OCI-LY1 (cell line): ENCODE measurements at regions not wholly inside any gene's neighbourhood (a gene's known extent, or its start where the extent isn't known, plus 50 kb on each side); places are given as distances from the start of the nearest gene placed in this dataset.

Experiments
- H2AFZ ChIP-seq: fragments of 200-600 bp; sonication (generic), shearing (Covaris generic); 2 replicates; pipeline ENCODE4 v1.6.0; 2014; ENCODE audit warnings: antibody characterized with exemption, mild to moderate bottlenecking, low read length
- H3F3A ChIP-seq: fragments of 200-600 bp; sonication (generic), shearing (Covaris generic); 2 replicates; pipeline ENCODE4 v1.6.0; 2014; ENCODE audit warnings: mild to moderate bottlenecking, antibody characterized with exemption, low read length, moderate library complexity; ENCODE audit not compliant: insufficient read depth
- H3K27ac ChIP-seq: fragments of 200-600 bp; sonication (generic); 2 replicates; pipeline ENCODE4 v1.5.1; 2014; ENCODE audit warnings: low read length, mixed run types, mild to moderate bottlenecking, low read depth; ENCODE audit not compliant: poor library complexity, severe bottlenecking
- H3K27me3 ChIP-seq: fragments of 200-600 bp; sonication (generic); 2 replicates; pipeline ENCODE4 v1.6.0; 2014; ENCODE audit warnings: antibody characterized with exemption, mild to moderate bottlenecking, low read length, moderate library complexity; ENCODE audit not compliant: insufficient read depth
- H3K36me3 ChIP-seq: fragments of 200-600 bp; sonication (generic); 2 replicates; pipeline ENCODE4 v1.6.1; 2014; ENCODE audit warnings: mild to moderate bottlenecking, antibody characterized with exemption, low read length, moderate library complexity, mixed read lengths; ENCODE audit not compliant: insufficient read depth
- H3K4me1 ChIP-seq: fragments of 200-600 bp; sonication (generic); 2 replicates; pipeline ENCODE4 v1.5.1; 2014; ENCODE audit warnings: mild to moderate bottlenecking, low read length, moderate library complexity; ENCODE audit not compliant: insufficient read depth, severe bottlenecking
- H3K4me2 ChIP-seq: fragments of 200-600 bp; sonication (generic), shearing (Covaris generic); 2 replicates; pipeline ENCODE4 v1.6.1; 2014; ENCODE audit warnings: low read length
- H3K4me3 ChIP-seq: fragments of 200-600 bp; sonication (generic); 2 replicates; pipeline ENCODE4 v1.5.1; 2014; ENCODE audit warnings: low read length, low read depth, mild to moderate bottlenecking, mixed read lengths; ENCODE audit not compliant: poor library complexity, severe bottlenecking
- H3K79me2 ChIP-seq: fragments of 200-600 bp; shearing (Covaris generic); 2 replicates; pipeline ENCODE4 v1.6.1; 2016; ENCODE audit warnings: mixed run types, low read length, mixed read lengths; ENCODE audit not compliant: insufficient read depth
- H3K9ac ChIP-seq: fragments of 200-600 bp; sonication (generic), shearing (Covaris generic); 2 replicates; pipeline ENCODE4 v1.6.1; 2014; ENCODE audit warnings: mild to moderate bottlenecking, low read length, mixed read lengths
- H3K9me2 ChIP-seq: fragments of 200-600 bp; sonication (generic), shearing (Covaris generic); 2 replicates; pipeline ENCODE4 v1.6.1; 2014; ENCODE audit warnings: low read depth, mild to moderate bottlenecking, low read length, mixed read lengths
- H3K9me3 ChIP-seq: fragments of 200-600 bp; shearing (Covaris generic); 2 replicates; pipeline ENCODE4 v1.6.1; 2014; ENCODE audit warnings: low read length, mixed read lengths
- H4K20me1 ChIP-seq: fragments of 200-600 bp; sonication (generic), shearing (Covaris generic); 2 replicates; pipeline ENCODE4 v1.6.0; 2016; ENCODE audit warnings: mild to moderate bottlenecking, low read length; ENCODE audit not compliant: insufficient read depth
- EZH2 ChIP-seq: fragments of 200-600 bp; sonication (generic), shearing (Covaris generic); IDR thresholded peaks from 2 replicates; pipeline ENCODE4 v1.8.0; 2017; ENCODE audit warnings: borderline replicate concordance, mixed run types, mild to moderate bottlenecking, antibody characterized with exemption, low read length, moderate library complexity, mixed read lengths
- TF ChIP-seq, protein P1 (sequence below): fragments of 200-600 bp; sonication (generic), shearing (Covaris generic); IDR thresholded peaks from 2 replicates; pipeline ENCODE4 v1.5.1; 2017; ENCODE audit warnings: mild to moderate bottlenecking, antibody characterized with exemption, low read length, moderate library complexity, mixed read lengths

DNA sequence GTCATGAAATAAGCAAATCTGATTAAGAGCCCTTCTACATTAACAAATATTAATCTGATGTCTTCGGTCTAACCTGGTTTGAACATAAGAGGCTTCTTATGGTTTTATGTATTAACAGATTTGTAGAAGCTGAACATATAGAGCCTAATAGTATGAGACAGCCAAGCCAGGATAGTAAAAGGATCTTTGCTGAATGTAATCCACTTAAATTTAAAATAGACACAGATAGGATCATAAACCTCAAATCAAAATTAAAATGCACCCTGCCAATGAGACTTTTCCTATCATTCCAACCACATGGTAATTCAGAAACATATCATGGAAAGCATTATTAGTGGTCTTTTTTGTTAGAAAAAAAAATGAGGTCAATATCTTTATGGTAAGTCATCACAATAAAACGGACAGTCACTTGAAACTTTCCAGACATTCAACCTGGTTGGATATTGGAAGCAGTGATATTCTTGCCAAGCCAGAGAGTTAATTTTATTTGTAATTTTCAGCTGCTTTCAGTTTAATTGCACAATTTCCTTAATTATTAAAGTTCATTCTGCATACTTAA lies 606.9 kb upstream of the SALL1 start:
- Histone ChIP-seq H3K36me3 (no peaks in the 10 kb centered on the region), H4K20me1 (no peaks in the 10 kb centered on the region), H3K27me3 (no peaks in the 10 kb centered on the region; the same call in 1 of the 2 replicates), H3K9me3 (no peaks in the 10 kb centered on the region), H3K27ac (no peak overlapping the region), H3K9me2 (no peaks in the 10 kb centered on the region), H3K4me1 (no peaks in the 10 kb centered on the region), H3K4me3 (no peak overlapping the region), H3K79me2 (no peaks in the 10 kb centered on the region), H3K4me2 (no peak overlapping the region), H3K9ac (no peak overlapping the region), H2AFZ (no peak overlapping the region), H3F3A (no peaks in the 10 kb centered on the region)
- TF ChIP-seq EZH2: no peak
- TF ChIP-seq, protein P1, sequence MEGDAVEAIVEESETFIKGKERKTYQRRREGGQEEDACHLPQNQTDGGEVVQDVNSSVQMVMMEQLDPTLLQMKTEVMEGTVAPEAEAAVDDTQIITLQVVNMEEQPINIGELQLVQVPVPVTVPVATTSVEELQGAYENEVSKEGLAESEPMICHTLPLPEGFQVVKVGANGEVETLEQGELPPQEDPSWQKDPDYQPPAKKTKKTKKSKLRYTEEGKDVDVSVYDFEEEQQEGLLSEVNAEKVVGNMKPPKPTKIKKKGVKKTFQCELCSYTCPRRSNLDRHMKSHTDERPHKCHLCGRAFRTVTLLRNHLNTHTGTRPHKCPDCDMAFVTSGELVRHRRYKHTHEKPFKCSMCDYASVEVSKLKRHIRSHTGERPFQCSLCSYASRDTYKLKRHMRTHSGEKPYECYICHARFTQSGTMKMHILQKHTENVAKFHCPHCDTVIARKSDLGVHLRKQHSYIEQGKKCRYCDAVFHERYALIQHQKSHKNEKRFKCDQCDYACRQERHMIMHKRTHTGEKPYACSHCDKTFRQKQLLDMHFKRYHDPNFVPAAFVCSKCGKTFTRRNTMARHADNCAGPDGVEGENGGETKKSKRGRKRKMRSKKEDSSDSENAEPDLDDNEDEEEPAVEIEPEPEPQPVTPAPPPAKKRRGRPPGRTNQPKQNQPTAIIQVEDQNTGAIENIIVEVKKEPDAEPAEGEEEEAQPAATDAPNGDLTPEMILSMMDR: no peak

DNA sequence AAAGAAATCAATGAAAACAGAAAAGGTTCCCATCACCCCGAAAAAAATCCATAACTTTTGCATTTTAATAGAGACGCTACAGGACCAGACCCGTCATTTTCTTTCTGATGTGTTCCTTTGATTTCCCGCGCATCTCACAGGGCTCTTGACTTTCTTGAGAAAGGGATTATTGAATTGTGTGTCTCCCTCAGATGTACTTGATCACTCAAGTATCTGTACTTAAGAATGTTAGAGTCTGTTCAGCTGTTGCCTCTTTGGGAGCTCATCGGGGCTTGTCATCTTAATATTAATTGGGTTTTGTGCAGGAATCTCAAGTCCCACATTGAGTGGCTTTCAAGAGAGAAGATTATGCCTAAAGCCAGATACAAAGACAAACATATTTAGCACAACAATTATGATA lies 606.4 kb upstream of the SALL1 start:
- no peak overlapping the region for H3K4me2 ChIP-seq
- H3K79me2 ChIP-seq: no peaks in the 10 kb centered on the region
- no peak overlapping the region for H3K9ac ChIP-seq
- H3K27me3 ChIP-seq: no peaks in the 10 kb centered on the region; the same call in 1 of the 2 replicates
- H3K4me3 ChIP-seq: no peak overlapping the region
- no peaks in the 10 kb centered on the region for H3K9me3 ChIP-seq
- no peaks in the 10 kb centered on the region for H3K4me1 ChIP-seq
- H3F3A ChIP-seq: no peaks in the 10 kb centered on the region
- no peak overlapping the region for H2AFZ ChIP-seq
- H3K9me2 ChIP-seq: no peaks in the 10 kb centered on the region
- H3K27ac ChIP-seq: no peak overlapping the region
- no peaks in the 10 kb centered on the region for H4K20me1 ChIP-seq
- no peaks in the 10 kb centered on the region for H3K36me3 ChIP-seq
- TF ChIP-seq, protein P1: no peak
- TF ChIP-seq EZH2: no peak

GRCh38 chr16:51757124-51757470 lies 606.0 kb upstream of the SALL1 start:
- Histone ChIP-seq H3K36me3 (no peaks in the 10 kb centered on the region), H2AFZ (no peak overlapping the region), H3K9me3 (no peaks in the 10 kb centered on the region), H3K27me3 (no peaks in the 10 kb centered on the region; the same call in 1 of the 2 replicates), H3F3A (no peaks in the 10 kb centered on the region), H4K20me1 (no peaks in the 10 kb centered on the region), H3K4me1 (no peaks in the 10 kb centered on the region), H3K4me2 (no peak overlapping the region), H3K4me3 (no peak overlapping the region), H3K79me2 (no peaks in the 10 kb centered on the region), H3K9ac (no peak overlapping the region), H3K27ac (no peak overlapping the region), H3K9me2 (no peaks in the 10 kb centered on the region)
- no peak for TF ChIP-seq EZH2
- TF ChIP-seq, protein P1: no peak
